Neutrophil (primary cell): ENCODE measurements at regions not wholly inside any gene's neighbourhood (a gene's known extent, or its start where the extent isn't known, plus 50 kb on each side); places are given as distances from the start of the nearest gene placed in this dataset.

Experiments used
- H3K27ac ChIP-seq: fragments of 200-600 bp; sonication (generic); 2 replicates; pipeline ENCODE4 v1.5.1; 2016; ENCODE audit warnings: mild to moderate bottlenecking, moderate library complexity
- H3K27me3 ChIP-seq: fragments of 200-600 bp; sonication (generic); 2 replicates; pipeline ENCODE4 v1.6.0; 2016; ENCODE audit warnings: mild to moderate bottlenecking
- H3K36me3 ChIP-seq: fragments of 200-600 bp; sonication (generic); 2 replicates; pipeline ENCODE4 v1.5.1; 2017
- H3K4me1 ChIP-seq, 2 experiments: fragments of 200-600 bp in 1 of 2; sonication (generic) in 1 of 2; 1 replicate in 1 of 2; 2 replicates in 1 of 2; pipeline versions ENCODE4 v1.5.1 to v1.6.1; 2013 to 2016; ENCODE audit warnings: low read depth in 1 of 2, low read length in 1 of 2, mild to moderate bottlenecking in 1 of 2, moderate library complexity in 1 of 2; ENCODE audit not compliant: control insufficient read depth in 1 of 2, insufficient read depth in 1 of 2
- H3K4me3 ChIP-seq, 2 experiments: fragments of 200-600 bp in 1 of 2; sonication (generic) in 1 of 2; 1 replicate in 1 of 2; 2 replicates in 1 of 2; pipeline ENCODE4 v1.5.1; 2013 to 2016; ENCODE audit warnings: low read depth in 1 of 2, low read length in 1 of 2, mild to moderate bottlenecking in 1 of 2, moderate library complexity in 1 of 2
- H3K9me3 ChIP-seq: fragments of 200-600 bp; sonication (generic); 2 replicates; pipeline ENCODE4 v1.5.1; 2016
- TF ChIP-seq, protein P1 (sequence below): fragments of 200-600 bp; sonication (generic); IDR thresholded peaks from 2 replicates; pipeline ENCODE4 v1.5.1; 2016; ENCODE audit warnings: antibody characterized with exemption

DNA sequence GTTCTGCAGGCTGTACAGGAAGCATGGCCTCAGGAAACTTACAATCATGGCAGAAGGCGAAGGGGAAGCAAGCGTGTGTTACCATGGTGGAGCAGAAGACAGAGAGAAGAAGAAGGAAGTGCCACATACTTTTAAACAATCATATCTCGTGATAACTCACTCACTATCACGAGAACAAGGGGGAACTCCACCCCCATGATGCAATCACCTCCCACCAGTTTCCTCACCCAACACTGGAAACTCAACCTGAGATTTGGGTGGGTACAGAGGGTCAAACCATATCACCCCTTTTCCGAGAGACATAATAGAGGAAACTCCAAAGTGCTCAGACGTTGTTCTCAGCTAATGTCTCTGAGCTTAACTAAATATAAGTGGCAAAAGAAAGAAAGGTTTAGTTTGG lies 186.3 kb upstream of the MME start:
- no peaks in the 10 kb centered on the region for H3K9me3 ChIP-seq

DNA sequence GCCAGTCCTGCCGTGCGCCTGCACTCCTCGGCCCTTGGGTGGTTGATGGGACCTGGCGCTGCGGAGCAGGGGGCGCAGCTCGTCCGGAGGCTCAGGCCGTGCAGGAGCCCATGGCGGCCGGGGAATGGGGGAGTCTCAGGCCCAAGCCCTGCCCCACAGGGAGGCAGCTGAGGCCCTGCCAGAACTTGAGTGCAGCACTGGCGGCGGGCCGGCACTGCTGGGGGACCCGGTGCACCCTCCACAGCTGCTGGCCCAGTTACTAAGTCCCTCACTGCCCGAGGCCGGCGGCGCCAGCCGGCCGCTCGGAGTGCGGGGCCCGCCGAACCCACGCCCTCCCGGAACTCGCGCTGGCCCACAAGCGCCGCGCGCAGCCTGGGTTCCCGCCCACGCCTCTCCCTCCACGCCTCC lies 190.9 kb upstream of the MME start:
- no peaks in the 10 kb centered on the region for H3K4me1 ChIP-seq

More for the DNA sequence above, 186.3 kb upstream of the MME start:
- no peaks in the 10 kb centered on the region for H3K4me1 ChIP-seq
- no peaks in the 10 kb centered on the region for H3K36me3 ChIP-seq
- H3K27ac ChIP-seq = no peak overlapping the region
- no peaks in the 10 kb centered on the region for H3K27me3 ChIP-seq
- no peak overlapping the region for H3K4me3 ChIP-seq
- TF ChIP-seq, protein P1, sequence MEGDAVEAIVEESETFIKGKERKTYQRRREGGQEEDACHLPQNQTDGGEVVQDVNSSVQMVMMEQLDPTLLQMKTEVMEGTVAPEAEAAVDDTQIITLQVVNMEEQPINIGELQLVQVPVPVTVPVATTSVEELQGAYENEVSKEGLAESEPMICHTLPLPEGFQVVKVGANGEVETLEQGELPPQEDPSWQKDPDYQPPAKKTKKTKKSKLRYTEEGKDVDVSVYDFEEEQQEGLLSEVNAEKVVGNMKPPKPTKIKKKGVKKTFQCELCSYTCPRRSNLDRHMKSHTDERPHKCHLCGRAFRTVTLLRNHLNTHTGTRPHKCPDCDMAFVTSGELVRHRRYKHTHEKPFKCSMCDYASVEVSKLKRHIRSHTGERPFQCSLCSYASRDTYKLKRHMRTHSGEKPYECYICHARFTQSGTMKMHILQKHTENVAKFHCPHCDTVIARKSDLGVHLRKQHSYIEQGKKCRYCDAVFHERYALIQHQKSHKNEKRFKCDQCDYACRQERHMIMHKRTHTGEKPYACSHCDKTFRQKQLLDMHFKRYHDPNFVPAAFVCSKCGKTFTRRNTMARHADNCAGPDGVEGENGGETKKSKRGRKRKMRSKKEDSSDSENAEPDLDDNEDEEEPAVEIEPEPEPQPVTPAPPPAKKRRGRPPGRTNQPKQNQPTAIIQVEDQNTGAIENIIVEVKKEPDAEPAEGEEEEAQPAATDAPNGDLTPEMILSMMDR = no peak

DNA sequence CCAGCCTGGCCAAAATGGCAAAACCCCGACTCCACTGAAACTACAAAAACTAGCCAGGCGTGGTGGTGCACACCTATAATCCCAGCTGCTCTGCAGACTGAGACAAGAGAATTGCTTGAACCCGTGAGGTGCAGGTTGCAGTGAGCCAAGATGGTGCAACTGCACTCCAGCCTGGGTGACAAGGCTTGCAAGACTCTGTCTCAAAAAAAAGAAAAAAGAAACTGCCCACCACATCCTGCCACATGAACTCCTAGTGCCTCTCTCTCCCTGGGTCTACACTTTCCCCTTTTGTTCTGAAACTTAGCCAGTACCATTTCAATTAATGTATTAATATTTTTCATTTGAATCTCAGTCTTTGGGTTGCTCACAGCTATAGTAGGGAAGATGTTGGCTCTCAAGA lies 192.2 kb upstream of the MME start:
- no peaks in the 10 kb centered on the region for H3K9me3 ChIP-seq
- H3K27ac ChIP-seq = no peak overlapping the region
- TF ChIP-seq, protein P1 = no peak
- H3K4me1 ChIP-seq = no peaks in the 10 kb centered on the region
- H3K36me3 ChIP-seq = no peaks in the 10 kb centered on the region
- no peaks in the 10 kb centered on the region for H3K27me3 ChIP-seq
- no peak overlapping the region for H3K4me3 ChIP-seq

More for the DNA sequence above, 190.9 kb upstream of the MME start:
- H3K27me3 ChIP-seq = no peaks in the 10 kb centered on the region
- H3K9me3 ChIP-seq = no peaks in the 10 kb centered on the region
- TF ChIP-seq, protein P1 = no peak
- H3K36me3 ChIP-seq = no peaks in the 10 kb centered on the region
- no peak overlapping the region for H3K4me3 ChIP-seq
- H3K27ac ChIP-seq = no peak overlapping the region

DNA sequence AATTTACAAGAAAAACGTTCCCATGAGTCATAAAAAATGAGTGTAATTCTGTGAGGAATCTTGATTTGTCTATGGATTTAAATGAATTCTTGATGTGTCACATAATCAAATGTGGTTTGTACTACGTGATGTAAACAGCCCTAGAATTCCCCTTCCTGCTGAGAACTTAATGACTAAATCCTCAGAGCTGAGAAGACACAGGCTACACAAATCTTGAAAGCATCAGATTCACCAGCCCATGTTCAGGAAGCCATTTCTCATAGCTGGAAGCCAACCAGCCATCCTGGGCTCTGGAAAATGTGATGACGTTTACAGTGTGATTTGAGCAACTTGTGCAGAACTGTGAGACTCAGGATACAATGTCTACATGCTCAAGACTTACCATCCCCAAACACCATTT lies 193.7 kb upstream of the MME start:
- TF ChIP-seq, protein P1 = no peak
- Histone ChIP-seq H3K4me3 (no peak overlapping the region), H3K27ac (no peak overlapping the region)

DNA sequence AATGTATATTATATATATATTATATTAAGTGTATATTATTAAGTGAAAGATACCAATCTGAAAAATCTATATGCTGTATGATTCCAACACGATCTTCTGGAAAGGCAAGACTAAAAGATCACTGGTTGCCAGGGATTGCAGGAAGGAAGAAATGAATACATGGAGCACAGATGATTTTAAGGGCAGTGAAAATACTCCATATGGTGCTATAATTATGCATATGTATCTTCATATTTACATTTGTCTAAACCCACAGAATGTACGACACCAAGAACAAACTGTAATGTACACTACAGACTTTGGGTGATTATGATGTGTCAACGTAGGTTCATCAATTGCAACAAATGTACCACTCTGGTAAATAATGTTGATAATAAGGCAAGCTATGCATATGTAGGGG lies 194.7 kb upstream of the MME start:
- TF ChIP-seq, protein P1 = no peak
- H3K36me3 ChIP-seq = no peaks in the 10 kb centered on the region
- H3K9me3 ChIP-seq = no peaks in the 10 kb centered on the region
- H3K4me1 ChIP-seq = no peaks in the 10 kb centered on the region
- no peak overlapping the region for H3K27ac ChIP-seq
- no peaks in the 10 kb centered on the region for H3K27me3 ChIP-seq
- H3K4me3 ChIP-seq = no peak overlapping the region

More for the DNA sequence above, 193.7 kb upstream of the MME start:
- H3K9me3 ChIP-seq = no peaks in the 10 kb centered on the region
- no peaks in the 10 kb centered on the region for H3K27me3 ChIP-seq
- no peaks in the 10 kb centered on the region for H3K4me1 ChIP-seq
- H3K36me3 ChIP-seq = no peaks in the 10 kb centered on the region

DNA sequence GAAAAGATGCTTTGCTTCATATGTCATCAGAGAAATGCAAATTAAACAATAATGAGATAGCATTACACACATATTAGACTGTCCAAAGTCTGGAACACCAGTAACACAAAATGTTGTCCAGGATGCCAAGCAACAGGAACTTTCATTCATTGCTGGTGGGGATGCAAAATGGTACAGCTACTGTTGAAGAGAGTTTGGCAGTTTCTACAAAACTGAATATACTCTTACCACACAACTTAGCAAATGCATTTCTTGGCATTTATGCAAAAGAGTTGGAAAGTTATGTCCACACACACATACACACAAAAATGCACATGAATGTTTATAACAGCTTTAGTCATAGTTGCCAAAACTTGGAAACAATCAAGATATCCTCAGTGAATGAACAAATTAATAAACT lies 195.2 kb upstream of the MME start:
- H3K4me3 ChIP-seq = no peak overlapping the region
- H3K27me3 ChIP-seq = no peaks in the 10 kb centered on the region
- no peaks in the 10 kb centered on the region for H3K36me3 ChIP-seq
- no peaks in the 10 kb centered on the region for H3K4me1 ChIP-seq
- no peaks in the 10 kb centered on the region for H3K9me3 ChIP-seq
- TF ChIP-seq, protein P1 = no peak
- H3K27ac ChIP-seq = no peak overlapping the region
